Esophagus muscularis mucosa (tissue), 3 donors: ENCODE measurements at regions not wholly inside any gene's neighbourhood (a gene's known extent, or its start where the extent isn't known, plus 50 kb on each side); places are given as distances from the start of the nearest gene placed in this dataset.

Experiments used
- CTCF ChIP-seq, 3 experiments: fragments of 200-600 bp in 2 of 3; fragments of 450-650 bp in 1 of 3; sonication (generic) in 2 of 3; IDR thresholded peaks; one replicate each; pipeline ENCODE4 v1.5.1; 2017 to 2019; ENCODE audit warnings: antibody characterized with exemption in 3 of 3, mild to moderate bottlenecking in 2 of 3, moderate library complexity in 1 of 3
- POLR2A ChIP-seq: fragments of 450-650 bp; IDR thresholded peaks from one replicate; pipeline ENCODE4 v1.6.1; 2017; ENCODE audit warnings: antibody characterized with exemption, moderate library complexity, mild to moderate bottlenecking, low read depth
- POLR2AphosphoS5 ChIP-seq, 2 donors: sonication (generic); formaldehyde crosslinking; IDR thresholded peaks; one replicate each; pipeline ENCODE4 v1.6.1; 2017; ENCODE audit warnings: antibody characterized with exemption in 2 of 2

DNA sequence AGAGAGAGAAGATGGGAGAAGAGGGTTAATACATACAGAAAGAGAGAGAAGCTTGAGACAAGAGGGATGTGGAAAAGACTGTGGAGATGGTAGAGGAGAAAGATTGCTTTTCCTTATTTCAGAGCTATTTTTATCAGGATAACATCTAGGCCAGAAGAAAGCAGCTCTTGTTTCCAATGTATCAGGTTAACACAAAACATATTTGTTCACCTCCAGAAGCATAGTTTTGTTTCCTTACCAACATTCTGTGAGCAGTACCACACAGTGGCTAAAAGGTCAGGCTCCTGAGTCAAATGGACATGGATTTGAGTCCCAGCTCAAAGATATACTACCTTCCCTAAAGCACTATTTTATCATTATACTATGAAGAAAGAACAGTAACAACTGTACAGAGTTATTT is 185.5 kb downstream of the DUSP10 start:
- TF ChIP-seq CTCF (IDR thresholded peaks at IDR 0.05): no peak
- no peak for TF ChIP-seq POLR2A
- no peak for TF ChIP-seq POLR2AphosphoS5 (IDR thresholded peaks at IDR 0.05)
